T-helper 17 cell (primary cell): ENCODE measurements at regions not wholly inside any gene's neighbourhood (a gene's known extent, or its start where the extent isn't known, plus 50 kb on each side); places are given as distances from the start of the nearest gene placed in this dataset.
"Not testable (repeated sequence)": the region's sequence is repeated elsewhere in the genome, so short reads cannot be mapped to it uniquely, and the experiment has no call there.

Source experiments
- ATAC-seq: fragments of 150-1000 bp; cut with Tn5 transposase; 2 replicates; pipeline ENCODE4 v1.10.0; 2021; ENCODE audit warnings: mild to moderate bottlenecking, moderate library complexity
- DNase-seq, 3 donors: peaks; one replicate each; pipeline versions ENCODE4 v3.0.0 to v3.0.0-alpha.2; 2020 to 2021
- H3K9me3 ChIP-seq: one replicate; pipeline ENCODE4 v1.7.0; 2013; ENCODE audit warnings: low read length, mild to moderate bottlenecking; ENCODE audit not compliant: control insufficient read depth, poor library complexity, severe bottlenecking
- H3K27ac Mint-ChIP-seq: one replicate; pipeline ENCODE4 v1.8.0; 2022; ENCODE audit warnings: mild to moderate bottlenecking, moderate library complexity, mixed read lengths
- H3K27me3 Mint-ChIP-seq: one replicate; pipeline ENCODE4 v1.8.0; 2022; ENCODE audit warnings: mixed read lengths
- H3K36me3 Mint-ChIP-seq: one replicate; pipeline ENCODE4 v1.8.0; 2022; ENCODE audit warnings: low read depth, mixed read lengths
- H3K4me1 Mint-ChIP-seq: one replicate; pipeline ENCODE4 v1.8.0; 2022; ENCODE audit warnings: mild to moderate bottlenecking, mixed read lengths
- H3K4me3 Mint-ChIP-seq: one replicate; pipeline ENCODE4 v1.8.0; 2022; ENCODE audit warnings: mild to moderate bottlenecking, moderate library complexity, mixed read lengths

DNA sequence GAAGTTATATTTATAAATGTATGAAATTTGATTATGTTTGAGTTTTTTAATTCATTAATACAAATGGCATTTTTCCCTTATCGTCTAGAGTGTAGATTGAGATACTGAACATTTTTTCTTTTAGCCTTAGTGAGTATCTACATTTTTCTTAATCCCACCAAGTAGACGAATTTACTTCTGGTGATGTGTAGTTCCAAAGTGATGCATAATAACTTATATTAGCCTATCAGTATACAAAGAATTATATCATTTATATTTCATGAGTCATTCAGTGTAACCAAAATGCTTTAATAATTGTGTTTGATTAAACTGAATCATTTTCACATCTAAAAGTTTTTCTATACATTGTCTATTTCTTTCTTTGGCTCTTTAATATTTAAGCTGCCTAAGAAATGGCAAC lies 745.6 kb upstream of the LUZP2 start:
- no peak for ATAC-seq
- no peaks in the 10 kb centered on the region for H3K9me3 ChIP-seq
- Mint-ChIP-seq H3K4me1 (no peaks in the 10 kb centered on the region), H3K27me3 (no peaks in the 10 kb centered on the region), H3K27ac (no peak overlapping the region), H3K36me3 (no peaks in the 10 kb centered on the region), H3K4me3 (no peak overlapping the region)
- no peak for DNase-seq

DNA sequence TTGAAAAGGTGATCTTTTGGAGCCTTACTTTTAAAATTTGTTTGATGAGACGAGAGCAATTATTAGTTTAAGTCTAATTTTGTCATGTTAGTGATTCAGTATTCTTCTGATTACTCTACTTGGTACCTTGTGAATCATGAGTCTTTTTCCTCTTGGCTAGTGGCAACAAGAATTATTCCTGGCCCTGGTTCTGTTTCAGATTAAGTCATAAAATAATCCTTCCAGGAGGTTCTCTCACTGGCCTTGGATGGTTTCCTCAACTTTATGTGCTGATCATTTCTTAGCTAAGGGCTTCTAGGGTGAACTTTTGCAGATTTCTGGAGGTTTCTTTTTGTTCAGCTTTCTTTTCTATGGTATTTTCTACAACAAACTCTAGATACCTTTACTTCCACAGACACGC lies 741.8 kb upstream of the LUZP2 start:
- no peak overlapping the region for H3K27ac Mint-ChIP-seq
- H3K36me3 Mint-ChIP-seq, result no peaks in the 10 kb centered on the region
- ATAC-seq, result no peak

DNA sequence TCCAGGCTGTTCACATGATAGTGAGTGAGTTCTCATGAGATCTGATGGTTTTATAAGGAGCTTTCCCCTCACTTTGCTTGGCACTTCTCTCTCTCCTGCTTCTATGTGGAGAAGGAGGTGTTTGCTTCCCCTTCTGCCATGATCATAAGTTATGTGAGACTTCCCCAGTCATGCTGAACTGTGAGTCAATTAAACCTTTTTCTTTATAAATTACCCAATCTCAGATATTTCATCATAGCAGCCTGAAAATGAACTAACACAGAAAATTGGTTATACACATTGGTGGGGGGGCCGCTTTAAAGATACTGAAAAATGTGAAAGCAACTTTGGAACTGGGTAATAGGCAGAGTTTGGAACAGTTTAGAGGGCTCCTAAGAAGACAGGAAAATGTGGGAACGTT lies 741.1 kb upstream of the LUZP2 start:
- H3K4me3 Mint-ChIP-seq, result no peak overlapping the region
- no peaks in the 10 kb centered on the region for H3K36me3 Mint-ChIP-seq

More for the DNA sequence above, 741.8 kb upstream of the LUZP2 start:
- Mint-ChIP-seq H3K27me3 (no peaks in the 10 kb centered on the region), H3K4me1 (no peaks in the 10 kb centered on the region), H3K4me3 (no peak overlapping the region)
- no peak for DNase-seq
- H3K9me3 ChIP-seq, result no peaks in the 10 kb centered on the region

DNA sequence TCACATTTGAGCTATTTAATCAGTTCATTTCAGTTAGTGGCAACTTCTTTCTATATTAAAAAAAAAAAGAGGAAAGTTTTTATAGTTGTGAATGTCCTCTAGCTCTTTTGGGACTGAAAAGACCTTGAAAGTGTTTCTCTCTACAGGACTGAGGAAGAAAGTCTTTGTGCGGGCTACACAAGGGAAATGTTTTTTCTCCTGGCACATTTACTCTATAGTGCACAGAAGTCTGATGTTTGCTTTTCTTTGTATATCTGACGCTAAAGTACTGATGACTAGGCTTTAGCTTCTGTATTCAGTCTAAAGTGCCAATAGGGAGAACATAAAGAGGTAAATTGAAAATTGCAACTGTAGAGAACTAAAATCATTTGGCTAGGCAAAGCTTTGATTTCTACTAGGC lies 737.4 kb upstream of the LUZP2 start:
- ATAC-seq (no peak), DNase-seq (no peak)
- Mint-ChIP-seq H3K4me1 (no peaks in the 10 kb centered on the region), H3K27me3 (no peaks in the 10 kb centered on the region), H3K27ac (no peak overlapping the region), H3K36me3 (no peaks in the 10 kb centered on the region), H3K4me3 (no peak overlapping the region)
- H3K9me3 ChIP-seq, result peaks cover 2% of the 10 kb centered on the region

More for the DNA sequence above, 741.1 kb upstream of the LUZP2 start:
- Mint-ChIP-seq H3K4me1 (no peaks in the 10 kb centered on the region), H3K27ac (no peak overlapping the region), H3K27me3 (no peaks in the 10 kb centered on the region)
- DNase-seq (no peak), ATAC-seq (no peak)
- no peaks in the 10 kb centered on the region for H3K9me3 ChIP-seq

DNA sequence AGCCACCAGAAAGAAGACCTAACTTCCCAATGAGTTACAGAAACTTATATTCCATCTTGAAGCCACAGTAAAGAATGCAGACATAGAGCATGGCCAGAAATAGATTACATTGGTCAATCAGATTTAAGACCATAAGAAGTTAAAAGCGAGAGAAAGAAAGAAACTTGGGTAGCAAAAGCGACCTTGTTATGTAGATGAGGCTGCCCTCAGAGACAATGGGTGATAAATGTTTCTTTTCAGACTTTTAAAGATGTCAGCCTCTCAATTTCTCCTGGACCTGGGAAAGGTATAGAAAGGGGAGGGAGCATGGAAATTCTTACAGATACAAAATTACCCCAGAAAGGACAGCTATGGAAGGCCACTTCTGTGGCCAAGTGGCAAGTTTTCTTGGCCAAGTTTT lies 732.6 kb upstream of the LUZP2 start:
- Mint-ChIP-seq H3K27ac (no peak overlapping the region), H3K4me3 (no peak overlapping the region), H3K4me1 (no peaks in the 10 kb centered on the region), H3K27me3 (no peaks in the 10 kb centered on the region), H3K36me3 (no peaks in the 10 kb centered on the region)
- DNase-seq (no peak), ATAC-seq (no peak)
- H3K9me3 ChIP-seq, result peaks cover 2% of the 10 kb centered on the region

DNA sequence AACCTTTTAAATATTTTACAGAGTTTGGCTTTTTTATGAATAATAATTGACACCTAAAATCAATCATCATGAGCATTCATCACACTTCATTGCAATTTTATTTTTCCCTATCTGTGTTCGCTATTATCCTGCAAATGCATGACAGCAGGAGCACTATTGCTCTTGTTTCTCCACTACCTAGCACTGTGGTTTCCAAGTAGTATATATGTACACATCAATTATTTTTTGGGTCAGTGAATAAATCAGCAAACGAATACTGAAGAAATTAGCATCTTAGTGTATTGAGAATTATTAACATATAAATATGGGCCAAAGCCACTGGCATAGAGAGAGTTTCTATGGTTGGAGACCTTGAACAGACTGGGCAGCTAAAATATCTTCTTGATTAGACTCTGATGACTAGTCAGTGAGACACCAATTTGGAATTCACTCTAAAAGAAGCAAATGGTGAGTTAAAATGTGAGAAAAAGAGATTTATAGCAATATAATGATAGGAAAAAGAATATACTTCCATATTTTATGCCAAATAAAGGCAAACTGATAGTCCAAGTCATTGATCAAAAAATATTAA lies 731.1 kb upstream of the LUZP2 start:
- ATAC-seq (no peak), DNase-seq (no peak)
- Mint-ChIP-seq H3K4me3 (no peak overlapping the region), H3K4me1 (no peaks in the 10 kb centered on the region), H3K27ac (no peak overlapping the region), H3K27me3 (no peaks in the 10 kb centered on the region), H3K36me3 (no peaks in the 10 kb centered on the region)
- H3K9me3 ChIP-seq, result peaks cover 2% of the 10 kb centered on the region

DNA sequence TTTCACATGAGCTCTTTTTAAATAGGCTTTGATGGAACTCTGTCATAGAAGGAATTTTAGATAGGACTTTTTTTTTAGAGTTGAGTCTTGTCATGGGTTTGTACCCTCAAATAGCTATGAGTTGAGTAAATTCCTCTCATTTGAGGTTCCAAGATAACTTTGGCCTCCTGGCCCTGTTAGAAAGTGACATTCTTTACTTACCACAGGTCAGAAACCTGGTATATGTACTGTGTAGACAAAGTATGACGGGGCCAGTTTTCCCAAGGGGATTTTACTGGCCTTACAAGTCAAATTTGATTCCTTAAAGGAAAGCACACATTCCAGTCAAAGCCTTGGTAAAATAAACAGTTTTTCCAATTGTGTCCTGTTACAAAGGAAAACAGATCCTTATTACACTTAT lies 729.3 kb upstream of the LUZP2 start:
- H3K36me3 Mint-ChIP-seq, result no peaks in the 10 kb centered on the region
- peaks cover 2% of the 10 kb centered on the region for H3K9me3 ChIP-seq
- no peaks in the 10 kb centered on the region for H3K4me1 Mint-ChIP-seq
- ATAC-seq (no peak), DNase-seq (no peak)
- no peaks in the 10 kb centered on the region for H3K27me3 Mint-ChIP-seq
- no peak overlapping the region for H3K27ac Mint-ChIP-seq
- no peak overlapping the region for H3K4me3 Mint-ChIP-seq

DNA sequence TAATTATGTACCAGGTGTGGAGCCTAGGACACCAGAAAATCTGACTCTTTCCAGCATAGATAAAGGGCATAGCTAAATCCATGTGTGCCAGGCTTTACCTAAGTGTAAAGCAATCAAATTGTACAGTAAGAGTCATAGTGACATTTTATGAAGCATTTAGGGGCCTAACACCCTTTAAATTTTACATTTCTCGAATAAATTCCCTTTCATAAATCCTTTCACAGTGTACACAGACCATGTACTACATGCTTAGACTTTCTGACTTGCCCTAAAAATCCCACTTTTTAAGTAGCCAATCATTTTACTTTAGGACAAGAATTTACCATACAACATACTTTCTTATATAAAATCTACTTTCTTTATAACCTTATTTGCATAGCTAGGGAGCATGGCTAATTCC lies 727.6 kb upstream of the LUZP2 start:
- H3K27ac Mint-ChIP-seq, result no peak overlapping the region
- H3K4me1 Mint-ChIP-seq, result no peaks in the 10 kb centered on the region
- ATAC-seq (no peak), DNase-seq (no peak)
- no peaks in the 10 kb centered on the region for H3K36me3 Mint-ChIP-seq
- no peaks in the 10 kb centered on the region for H3K27me3 Mint-ChIP-seq
- no peak overlapping the region for H3K4me3 Mint-ChIP-seq
- no peaks in the 10 kb centered on the region for H3K9me3 ChIP-seq

DNA sequence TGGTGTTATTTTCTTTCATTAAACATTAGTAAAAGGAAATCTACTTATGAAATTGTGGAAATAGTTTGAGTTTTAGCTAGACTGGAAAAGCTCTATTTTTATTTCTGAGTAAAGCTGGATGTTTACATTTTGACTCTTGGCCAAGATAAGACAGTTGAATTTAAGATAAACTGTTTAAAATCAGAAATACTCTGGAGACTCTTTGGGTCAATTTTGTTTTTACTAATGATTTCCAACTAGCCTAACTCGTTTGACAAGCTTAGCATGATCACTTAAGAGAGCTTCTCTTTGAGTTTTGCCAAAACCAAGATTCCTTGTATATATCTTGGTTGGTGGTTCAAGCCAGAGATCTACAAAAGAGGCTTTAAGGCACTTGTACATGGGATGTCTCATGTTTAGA lies 724.8 kb upstream of the LUZP2 start:
- no peak for DNase-seq
- H3K36me3 Mint-ChIP-seq, result no peaks in the 10 kb centered on the region
- ATAC-seq, result no peak
- H3K27ac Mint-ChIP-seq, result no peak overlapping the region
- no peaks in the 10 kb centered on the region for H3K4me1 Mint-ChIP-seq
- no peaks in the 10 kb centered on the region for H3K9me3 ChIP-seq
- H3K27me3 Mint-ChIP-seq, result no peaks in the 10 kb centered on the region
- H3K4me3 Mint-ChIP-seq, result no peak overlapping the region

DNA sequence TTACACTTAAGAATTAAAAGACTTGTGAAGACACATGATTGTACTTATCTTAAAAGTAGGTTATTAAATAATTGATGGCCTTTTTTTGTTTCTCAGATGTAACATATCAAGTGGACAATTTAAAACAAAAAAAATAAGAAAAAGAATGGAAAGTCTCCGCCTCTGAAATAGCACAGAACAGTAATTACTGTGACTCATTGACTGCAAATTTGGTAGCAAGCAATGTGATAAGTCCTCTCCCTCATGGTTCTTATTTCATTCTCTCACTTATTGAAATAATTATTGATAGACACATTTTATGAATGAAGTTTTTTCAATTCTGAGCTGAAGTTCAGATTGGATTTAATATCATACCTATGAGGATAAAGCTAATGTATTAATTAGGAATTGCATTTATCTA lies 717.9 kb upstream of the LUZP2 start:
- Mint-ChIP-seq H3K27ac (no peak overlapping the region), H3K4me3 (no peak overlapping the region), H3K27me3 (no peaks in the 10 kb centered on the region), H3K36me3 (no peaks in the 10 kb centered on the region), H3K4me1 (no peaks in the 10 kb centered on the region)
- no peak for DNase-seq
- no peak for ATAC-seq
- no peaks in the 10 kb centered on the region for H3K9me3 ChIP-seq

DNA sequence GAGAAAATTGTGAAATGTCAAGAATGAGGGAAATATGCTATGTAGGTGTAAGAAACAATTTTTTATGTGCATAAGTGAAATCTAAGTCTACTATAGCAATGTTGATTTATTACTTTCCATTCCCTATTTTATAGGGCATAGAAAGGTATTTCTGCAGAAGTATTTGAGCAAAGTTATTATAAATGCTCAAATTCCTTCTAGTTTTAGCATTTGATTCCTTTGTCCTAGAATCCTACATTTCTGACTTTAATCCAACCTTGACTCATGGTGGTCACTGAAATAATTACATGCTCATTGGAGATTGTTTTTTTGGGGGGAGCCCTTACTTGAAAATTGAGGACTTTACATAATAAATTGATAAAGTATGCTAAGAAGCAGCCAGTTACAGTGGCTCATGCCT lies 716.6 kb upstream of the LUZP2 start:
- H3K36me3 Mint-ChIP-seq, result no peaks in the 10 kb centered on the region
- H3K4me1 Mint-ChIP-seq, result no peaks in the 10 kb centered on the region
- no peak overlapping the region for H3K4me3 Mint-ChIP-seq
- H3K27ac Mint-ChIP-seq, result no peak overlapping the region
- no peak for ATAC-seq
- DNase-seq, result no peak
- H3K27me3 Mint-ChIP-seq, result no peaks in the 10 kb centered on the region
- H3K9me3 ChIP-seq, result no peaks in the 10 kb centered on the region

DNA sequence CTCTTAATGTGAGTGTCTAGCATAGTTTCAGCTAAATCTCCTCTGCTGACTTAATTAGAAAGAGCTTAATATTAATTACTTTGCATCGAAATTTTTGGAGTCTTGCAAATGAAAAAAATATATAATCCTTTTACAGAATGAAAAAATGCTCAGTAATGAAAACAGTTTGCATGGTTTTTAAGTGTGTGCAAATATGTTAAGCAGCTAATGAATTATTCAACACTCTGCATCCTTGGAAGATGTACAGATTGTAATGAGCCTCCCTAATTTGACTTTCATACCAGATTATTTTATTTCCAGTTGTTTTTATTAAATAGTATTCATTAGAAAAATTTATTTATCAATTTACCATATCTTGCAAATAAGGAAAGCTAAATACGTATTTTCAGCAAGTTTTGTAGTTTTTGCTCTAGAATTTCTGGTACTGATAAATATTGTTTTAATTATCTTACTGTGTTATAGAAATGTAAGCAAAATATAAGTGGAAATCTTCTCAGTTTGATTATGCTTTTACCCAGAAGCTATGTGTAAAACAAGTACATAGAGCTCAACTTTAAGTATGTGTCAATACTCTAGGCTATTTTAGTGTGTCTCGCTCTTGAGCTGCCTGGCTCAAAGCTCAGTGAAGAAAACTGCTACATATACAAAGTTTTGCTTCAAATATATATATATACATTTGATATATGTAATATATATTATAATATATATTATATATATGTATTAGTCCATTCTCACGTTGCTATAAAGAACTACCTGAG lies 714.9 kb upstream of the LUZP2 start:
- no peaks in the 10 kb centered on the region for H3K9me3 ChIP-seq
- H3K36me3 Mint-ChIP-seq, result no peaks in the 10 kb centered on the region
- ATAC-seq (no peak), DNase-seq (no peak)
- H3K4me3 Mint-ChIP-seq, result no peak overlapping the region
- no peaks in the 10 kb centered on the region for H3K4me1 Mint-ChIP-seq
- H3K27ac Mint-ChIP-seq, result no peak overlapping the region
- H3K27me3 Mint-ChIP-seq, result no peaks in the 10 kb centered on the region

DNA sequence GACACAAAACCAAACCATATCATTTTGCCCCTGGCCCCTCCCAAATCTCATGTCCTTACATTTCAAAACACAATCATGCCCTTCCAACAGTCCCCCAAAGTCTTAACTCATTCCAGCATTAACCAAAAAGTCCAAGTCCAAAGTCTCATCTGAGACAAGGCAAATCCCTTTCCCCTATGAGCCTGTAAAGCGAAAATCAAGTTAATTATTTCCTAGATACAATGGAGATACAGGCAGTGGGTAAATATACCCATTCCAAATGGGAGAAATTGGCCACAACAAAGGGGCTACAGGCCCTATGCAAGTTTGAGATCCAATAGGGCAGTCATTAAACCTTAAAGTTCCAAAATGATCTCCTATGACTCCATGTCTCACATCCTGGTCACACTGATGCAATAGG lies 709.9 kb upstream of the LUZP2 start:
- H3K4me3 Mint-ChIP-seq, result not testable (repeated sequence)

DNA sequence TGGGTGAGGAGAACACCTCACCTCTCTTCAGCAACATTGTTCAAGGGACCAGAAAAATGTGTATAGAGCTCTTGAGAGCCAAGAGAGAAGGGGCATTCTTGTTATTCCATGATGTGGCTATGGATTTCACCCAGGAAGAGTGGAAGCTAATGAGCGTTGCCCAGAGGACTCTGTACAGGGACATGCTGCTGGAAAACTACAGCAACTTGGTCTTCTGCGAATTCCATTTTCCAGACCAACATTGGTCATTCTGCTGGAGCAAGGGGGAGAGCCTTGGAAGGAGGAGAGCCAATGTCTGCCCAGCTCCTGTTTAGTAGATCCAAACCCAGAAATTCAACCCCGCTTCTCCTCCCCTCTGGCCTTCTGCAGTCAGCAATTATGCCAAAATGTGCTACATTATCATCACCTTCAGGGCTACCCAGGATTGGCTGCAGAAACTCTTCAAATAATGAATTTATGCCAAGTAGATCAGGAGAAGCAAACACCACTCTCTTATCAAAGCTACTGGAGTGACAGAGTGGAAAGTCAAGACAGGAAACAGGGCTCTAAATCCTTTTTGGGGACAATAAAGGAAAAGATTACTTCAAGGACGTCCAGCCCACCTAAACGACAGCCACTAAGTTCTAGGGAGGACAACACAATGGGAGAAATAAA lies 707.5 kb upstream of the LUZP2 start:
- H3K9me3 ChIP-seq, result no peaks in the 10 kb centered on the region
- ATAC-seq (no peak), DNase-seq (no peak)
- H3K36me3 Mint-ChIP-seq, result no peaks in the 10 kb centered on the region
- no peak overlapping the region for H3K4me3 Mint-ChIP-seq
- H3K27ac Mint-ChIP-seq, result no peak overlapping the region
- no peaks in the 10 kb centered on the region for H3K4me1 Mint-ChIP-seq
- no peaks in the 10 kb centered on the region for H3K27me3 Mint-ChIP-seq

More for the DNA sequence above, 709.9 kb upstream of the LUZP2 start:
- H3K4me1 Mint-ChIP-seq, ATAC-seq, H3K36me3 Mint-ChIP-seq, H3K27me3 Mint-ChIP-seq, H3K9me3 ChIP-seq, H3K27ac Mint-ChIP-seq, DNase-seq: not testable (repeated sequence)
